HepG2 (cell line): ENCODE measurements at regions not wholly inside any gene's neighbourhood (a gene's known extent, or its start where the extent isn't known, plus 50 kb on each side); places are given as distances from the start of the nearest gene placed in this dataset.

Experiments used
- ATAC-seq: fragments of 200-7000 bp; cut with Tn5 transposase; 3 replicates; pipeline ENCODE4 v1.9.1; 2020; ENCODE audit warnings: mild to moderate bottlenecking, moderate library complexity
- BruUV-seq: library from RNA; stranded (reverse); fragments of 400-500 nt; replicated peaks from 2 replicates; lab custom pipeline; 2021; lab: Mats Ljungman, UMichigan
- CTCF ChIA-PET: fragments of 300-600 bp; formaldehyde crosslinking; extraction: SDS; loops from one replicate; lab custom pipeline; 2021; ENCODE audit warnings: low total read pairs, inconsistent platforms, low intra/inter-chr PET ratio; lab: Yijun Ruan, JAX
- POLR2A ChIA-PET: fragments of 350-600 bp; sonication (Branson Sonifier 250); formaldehyde crosslinking; loops from one replicate; lab custom pipeline; 2020; ENCODE audit warnings: antibody characterized with exemption, inconsistent platforms; lab: Yijun Ruan, JAX
- DNase-seq: peaks from one replicate; pipeline ENCODE4 v3.0.0-alpha.2; 2015; ENCODE audit warnings: low spot score
- FAIRE-seq: peaks from 3 replicates; lab custom pipeline; 2011; peaks lifted over from hg19 to GRCh38; lab: Jason Lieb, UNC
- H2AFZ ChIP-seq: one replicate; pipeline ENCODE4 v1.6.1; 2011; ENCODE audit warnings: low read length, inconsistent platforms
- H3K27ac ChIP-seq: fragments of 300-600 bp; 3 replicates; pipeline ENCODE4 v1.8.0; 2011; ENCODE audit warnings: mixed run types, mild to moderate bottlenecking, mixed read lengths, low read length, inconsistent platforms; ENCODE audit not compliant: insufficient read depth; ENCODE audit errors: extremely low read length
- H3K27me3 ChIP-seq, 2 experiments: fragments of 200-600 bp in 1 of 2; 2 replicates in 1 of 2; 3 replicates in 1 of 2; pipeline versions ENCODE4 v1.6.0 to v1.8.0; 2011; ENCODE audit warnings: low read length in 2 of 2, mild to moderate bottlenecking in 2 of 2, moderate library complexity in 2 of 2, inconsistent platforms in 1 of 2; ENCODE audit not compliant: insufficient read depth in 2 of 2, control insufficient read depth in 1 of 2
- H3K36me3 ChIP-seq, 2 experiments: fragments of 200-600 bp in 1 of 2; replicated peaks in 1 of 2; 2 replicates in 1 of 2; 3 replicates in 1 of 2; pipeline versions ENCODE4 v1.5.1 to v1.8.0; 2011; ENCODE audit warnings: low read length in 2 of 2, inconsistent platforms in 1 of 2; ENCODE audit not compliant: insufficient read depth in 2 of 2, control insufficient read depth in 1 of 2
- H3K4me1 ChIP-seq: 2 replicates; pipeline ENCODE4 v1.5.1; 2012; ENCODE audit warnings: low read length, inconsistent platforms; ENCODE audit not compliant: insufficient read depth
- H3K4me2 ChIP-seq: 2 replicates; pipeline ENCODE4 v1.6.0; 2011; ENCODE audit warnings: low read depth, low read length, inconsistent platforms
- H3K4me3 ChIP-seq, 3 experiments: fragments of 200-600 bp in 1 of 3; sonication (generic), shearing (Covaris generic) in 1 of 3; replicated peaks in 1 of 3; 2 replicates each; pipeline ENCODE4 v1.5.1; 2011 to 2016; ENCODE audit warnings: low read length in 3 of 3, inconsistent platforms in 2 of 3, low read depth in 2 of 3, mild to moderate bottlenecking in 2 of 3, control low read depth in 1 of 3, mixed read lengths in 1 of 3; ENCODE audit not compliant: insufficient read depth in 1 of 3
- H3K79me2 ChIP-seq: one replicate; pipeline ENCODE4 v1.6.1; 2011; ENCODE audit warnings: low read length, inconsistent platforms; ENCODE audit not compliant: insufficient read depth
- H3K9ac ChIP-seq: 2 replicates; pipeline ENCODE4 v1.6.0; 2011; ENCODE audit warnings: mild to moderate bottlenecking, low read depth, low read length, inconsistent platforms; ENCODE audit not compliant: insufficient read depth
- H3K9me3 ChIP-seq: 2 replicates; pipeline ENCODE4 v1.5.1; 2012; ENCODE audit warnings: mild to moderate bottlenecking, low read length
- H4K20me1 ChIP-seq: 2 replicates; pipeline ENCODE4 v1.6.0; 2011; ENCODE audit warnings: inconsistent platforms, mild to moderate bottlenecking, low read length, moderate library complexity; ENCODE audit not compliant: insufficient read depth
- CEBPB ChIP-seq: IDR thresholded peaks from 2 replicates; pipeline ENCODE4 v1.6.1; 2011; ENCODE audit warnings: low read depth, low read length, improper control_type of control experiment, borderline replicate concordance
- CEBPG ChIP-seq: IDR thresholded peaks from 2 replicates; pipeline ENCODE4 v1.6.1; 2016
- ELF4 ChIP-seq: sonication (generic); formaldehyde crosslinking; IDR thresholded peaks from 2 replicates; pipeline ENCODE4 v1.5.0; 2020; ENCODE audit warnings: missing genetic modification reagents, mild to moderate bottlenecking, moderate library complexity, borderline replicate concordance
- JUNB ChIP-seq: sonication (generic); formaldehyde crosslinking; IDR thresholded peaks from 2 replicates; pipeline ENCODE4 v1.8.0; 2022; ENCODE audit warnings: missing genetic modification reagents, mild to moderate bottlenecking, borderline replicate concordance
- MTA3 ChIP-seq: sonication (generic); formaldehyde crosslinking; IDR thresholded peaks from 2 replicates; pipeline ENCODE4 v1.4.0; 2020; ENCODE audit warnings: missing genetic modification reagents
- RELA ChIP-seq: sonication (generic); formaldehyde crosslinking; IDR thresholded peaks from 2 replicates; pipeline ENCODE4 v1.4.0; 2020; ENCODE audit warnings: missing genetic modification reagents
- ZBTB1 ChIP-seq: sonication (generic); formaldehyde crosslinking; IDR thresholded peaks from 2 replicates; pipeline ENCODE4 v1.4.0; 2020; ENCODE audit warnings: missing genetic modification reagents, borderline replicate concordance
- ZFP36 ChIP-seq: fragments of 150-350 bp; IDR thresholded peaks from 2 replicates; pipeline ENCODE4 v1.6.1; 2018; ENCODE audit warnings: borderline replicate concordance, low read length, low read depth; ENCODE audit not compliant: partially characterized antibody
- ZNF101 ChIP-seq: sonication (generic); formaldehyde crosslinking; IDR thresholded peaks from 2 replicates; pipeline ENCODE4 v1.4.0; 2020; ENCODE audit warnings: mild to moderate bottlenecking, low read depth, missing genetic modification reagents, borderline replicate concordance
- ZNF337 ChIP-seq: sonication (generic); formaldehyde crosslinking; IDR thresholded peaks from 2 replicates; pipeline ENCODE4 v1.5.1; 2020; ENCODE audit warnings: missing genetic modification reagents, low read depth, mild to moderate bottlenecking, borderline replicate concordance
- ZNF484 ChIP-seq: sonication (generic); formaldehyde crosslinking; IDR thresholded peaks from 2 replicates; pipeline ENCODE4 v1.5.1; 2020; ENCODE audit warnings: mild to moderate bottlenecking, low read depth, missing genetic modification reagents, borderline replicate concordance
- ZNF7 ChIP-seq: IDR thresholded peaks from 2 replicates; pipeline ENCODE4 v1.6.1; 2016; ENCODE audit warnings: missing biosample characterization, missing genetic modification reagents
- ZNF773 ChIP-seq: sonication (generic); formaldehyde crosslinking; IDR thresholded peaks from 2 replicates; pipeline ENCODE4 v1.4.0; 2020; ENCODE audit warnings: missing genetic modification reagents, borderline replicate concordance
- ZNF788 ChIP-seq: sonication (generic); formaldehyde crosslinking; IDR thresholded peaks from 2 replicates; pipeline ENCODE4 v1.5.0; 2020; ENCODE audit warnings: mild to moderate bottlenecking, missing genetic modification reagents, borderline replicate concordance
- ZSCAN12 ChIP-seq: sonication (generic); formaldehyde crosslinking; IDR thresholded peaks from 2 replicates; pipeline ENCODE4 v1.9.0; 2021; ENCODE audit warnings: mild to moderate bottlenecking, missing genetic modification reagents
- ZSCAN9 ChIP-seq: IDR thresholded peaks from 2 replicates; pipeline ENCODE4 v1.6.1; 2016; ENCODE audit warnings: borderline replicate concordance
- WGBS: methylation state at CpG from one replicate; pipeline ENCODE4 v1.1.6; 2017; ENCODE audit warnings: low lambda C conversion rate; 5-methylcytosine and 5-hydroxymethylcytosine counted together
- in situ Hi-C: cut with HindIII; loops from 2 replicates; pipeline ENCODE4 v1.10.0; 2017; ENCODE audit warnings: low pct_unique_long_range_greater_than_20kb; ENCODE audit not compliant: extremely low pct_ligation_motif_present
- intact Hi-C: fragments of 100-400 bp; cut with micrococcal nuclease; formaldehyde crosslinking; loops from one replicate; pipeline ENCODE4 v1.10.0; 2022; ENCODE audit not compliant: unreplicated experiment
- TF ChIP-seq, protein P1 (sequence below): sonication (generic); formaldehyde crosslinking; IDR thresholded peaks from 2 replicates; pipeline ENCODE4 v1.5.0; 2020; ENCODE audit warnings: mild to moderate bottlenecking, missing genetic modification reagents
- TF ChIP-seq, protein P2 (sequence below): sonication (generic); formaldehyde crosslinking; IDR thresholded peaks from 2 replicates; pipeline ENCODE4 v1.5.0; 2020; ENCODE audit warnings: missing genetic modification reagents

DNA sequence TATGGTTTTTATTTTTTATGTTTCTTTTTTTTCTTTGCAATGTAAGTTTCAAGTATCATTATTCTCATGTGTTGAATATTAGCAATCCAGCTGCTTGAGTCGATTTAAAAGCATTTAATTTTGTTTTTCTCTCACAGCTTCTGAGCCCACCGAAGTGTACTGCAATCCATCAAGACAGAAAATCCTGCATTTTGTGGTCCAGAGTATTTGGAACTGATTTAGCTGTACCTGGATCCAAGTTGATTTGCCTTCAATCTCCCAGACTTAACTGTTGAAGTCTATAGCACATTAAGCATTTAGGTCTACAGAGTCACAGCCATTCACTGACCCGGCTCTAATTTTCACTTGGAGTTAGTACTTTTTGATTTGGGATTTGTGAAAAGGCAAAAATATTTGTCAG is 622.9 kb upstream of the ADAMTS5 start:
- DNase-seq = no peak
- ATAC-seq = no peak
- H3K79me2 ChIP-seq = no peaks in the 10 kb centered on the region
- intact Hi-C loops = no loop called here
- no peaks in the 10 kb centered on the region for H4K20me1 ChIP-seq
- WGBS = 3% methylated on average over 3 of the region's 3 CpGs
- ChIA-PET POLR2A (no interaction called here), CTCF (no interaction called here)
- H3K4me1 ChIP-seq = no peaks in the 10 kb centered on the region
- no peaks in the 10 kb centered on the region for H3K36me3 ChIP-seq
- no peak overlapping the region for H3K4me3 ChIP-seq
- BruUV-seq = no TSS peak
- TF ChIP-seq, protein P1, sequence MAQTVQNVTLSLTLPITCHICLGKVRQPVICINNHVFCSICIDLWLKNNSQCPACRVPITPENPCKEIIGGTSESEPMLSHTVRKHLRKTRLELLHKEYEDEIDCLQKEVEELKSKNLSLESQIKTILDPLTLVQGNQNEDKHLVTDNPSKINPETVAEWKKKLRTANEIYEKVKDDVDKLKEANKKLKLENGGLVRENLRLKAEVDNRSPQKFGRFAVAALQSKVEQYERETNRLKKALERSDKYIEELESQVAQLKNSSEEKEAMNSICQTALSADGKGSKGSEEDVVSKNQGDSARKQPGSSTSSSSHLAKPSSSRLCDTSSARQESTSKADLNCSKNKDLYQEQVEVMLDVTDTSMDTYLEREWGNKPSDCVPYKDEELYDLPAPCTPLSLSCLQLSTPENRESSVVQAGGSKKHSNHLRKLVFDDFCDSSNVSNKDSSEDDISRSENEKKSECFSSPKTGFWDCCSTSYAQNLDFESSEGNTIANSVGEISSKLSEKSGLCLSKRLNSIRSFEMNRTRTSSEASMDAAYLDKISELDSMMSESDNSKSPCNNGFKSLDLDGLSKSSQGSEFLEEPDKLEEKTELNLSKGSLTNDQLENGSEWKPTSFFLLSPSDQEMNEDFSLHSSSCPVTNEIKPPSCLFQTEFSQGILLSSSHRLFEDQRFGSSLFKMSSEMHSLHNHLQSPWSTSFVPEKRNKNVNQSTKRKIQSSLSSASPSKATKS (CRISPR knock-in tag) = no peak
- TF ChIP-seq ZBTB1 (CRISPR knock-in tag) (no peak), MTA3 (CRISPR knock-in tag) (no peak), ZNF337 (no peak)
- TF ChIP-seq, all 625 proteins: peak for 0
- Histone ChIP-seq H3K9ac (no peak overlapping the region), H3K4me2 (no peak overlapping the region), H2AFZ (no peak overlapping the region), H3K27me3 (no peaks in the 10 kb centered on the region), H3K9me3 (peaks cover 71% of the 10 kb centered on the region), H3K27ac (no peak overlapping the region)
- no peak for FAIRE-seq
- in situ Hi-C loops = no loop called here

DNA sequence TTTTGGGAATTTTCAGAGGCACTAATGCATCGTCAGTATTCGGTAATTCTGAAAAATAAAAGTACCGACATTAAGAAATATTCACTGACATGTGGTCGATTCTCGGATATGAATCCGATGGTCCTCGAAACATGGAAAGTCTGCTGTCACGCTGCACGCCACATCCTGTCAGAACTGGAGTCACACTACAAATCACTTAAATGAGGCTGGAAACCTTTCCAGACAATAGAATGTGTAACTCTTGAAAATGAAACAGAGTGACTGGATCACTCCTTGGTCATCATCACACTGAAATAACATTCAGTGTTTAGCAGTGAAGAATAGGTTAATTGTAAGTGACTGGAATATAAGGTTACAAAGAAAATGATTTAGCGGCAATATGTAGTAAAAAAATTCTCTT is 620.1 kb upstream of the ADAMTS5 start:
- no peak overlapping the region for H3K4me2 ChIP-seq
- ChIA-PET POLR2A (no interaction called here), CTCF (no interaction called here)
- no peaks in the 10 kb centered on the region for H3K4me1 ChIP-seq
- no peak for FAIRE-seq
- H3K9me3 ChIP-seq = peaks cover 73% of the 10 kb centered on the region
- WGBS = 51% methylated on average over 10 of the region's 10 CpGs
- intact Hi-C loops = no loop called here
- H4K20me1 ChIP-seq = no peaks in the 10 kb centered on the region
- no peaks in the 10 kb centered on the region for H3K36me3 ChIP-seq
- H3K4me3 ChIP-seq = no peak overlapping the region
- ATAC-seq = no peak
- no peak overlapping the region for H2AFZ ChIP-seq
- BruUV-seq = no TSS peak
- H3K9ac ChIP-seq = no peak overlapping the region
- in situ Hi-C loops = no loop called here
- H3K27ac ChIP-seq = no peak overlapping the region
- no peaks in the 10 kb centered on the region; a peak in 1 of 5 replicates for H3K27me3 ChIP-seq
- no peak for DNase-seq
- H3K79me2 ChIP-seq = no peaks in the 10 kb centered on the region
- TF ChIP-seq CEBPB = no peak
- TF ChIP-seq ZNF484 (CRISPR knock-in tag) = no peak
- TF ChIP-seq, protein P2, sequence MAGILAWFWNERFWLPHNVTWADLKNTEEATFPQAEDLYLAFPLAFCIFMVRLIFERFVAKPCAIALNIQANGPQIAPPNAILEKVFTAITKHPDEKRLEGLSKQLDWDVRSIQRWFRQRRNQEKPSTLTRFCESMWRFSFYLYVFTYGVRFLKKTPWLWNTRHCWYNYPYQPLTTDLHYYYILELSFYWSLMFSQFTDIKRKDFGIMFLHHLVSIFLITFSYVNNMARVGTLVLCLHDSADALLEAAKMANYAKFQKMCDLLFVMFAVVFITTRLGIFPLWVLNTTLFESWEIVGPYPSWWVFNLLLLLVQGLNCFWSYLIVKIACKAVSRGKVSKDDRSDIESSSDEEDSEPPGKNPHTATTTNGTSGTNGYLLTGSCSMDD (CRISPR knock-in tag) = no peak
- TF ChIP-seq ZFP36 = no peak
- TF ChIP-seq CEBPG (CRISPR knock-in tag) = no peak
- TF ChIP-seq ELF4 (CRISPR knock-in tag) = no peak
- TF ChIP-seq ZNF773 = no peak
- no peak for TF ChIP-seq RELA (CRISPR knock-in tag)
- no peak for TF ChIP-seq ZSCAN12
- TF ChIP-seq ZNF101 (CRISPR knock-in tag) = no peak
- no peak for TF ChIP-seq ZNF788
- no peak for TF ChIP-seq ZNF337
- TF ChIP-seq JUNB (CRISPR knock-in tag) = no peak
- no peak for TF ChIP-seq ZSCAN9 (CRISPR knock-in tag)
- no peak for TF ChIP-seq ZNF7 (CRISPR knock-in tag)
